T-cell (primary cell): ENCODE measurements at regions not wholly inside any gene's neighbourhood (a gene's known extent, or its start where the extent isn't known, plus 50 kb on each side); places are given as distances from the start of the nearest gene placed in this dataset.

Experiments used
- ATAC-seq, 4 experiments: fragments of 200-7000 bp in 3 of 4; fragments of 150-1000 bp in 1 of 4; cut with Tn5 transposase; replicated peaks in 1 of 4; 1 replicate in 3 of 4; 2 replicates in 1 of 4; pipeline ENCODE4 v1.10.0; 2021; ENCODE audit warnings: moderate library complexity in 3 of 4, mild to moderate bottlenecking in 2 of 4, moderate number of reproducible peaks in 1 of 4
- CTCF ChIA-PET, 2 donors: fragments of 300-600 bp; sonication (Branson Sonifier 250); formaldehyde crosslinking; loops; one replicate each; lab custom pipeline; 2022; ENCODE audit warnings: antibody characterized with exemption in 2 of 2; lab: Charles Lee
- POLR2A ChIA-PET, 2 donors: fragments of 300-600 bp; sonication (Branson Sonifier 250); formaldehyde crosslinking; loops; one replicate each; lab custom pipeline; 2022; ENCODE audit warnings: antibody characterized with exemption in 2 of 2; lab: Charles Lee
- DNase-seq, 35 experiments: peaks; one replicate each; pipeline versions ENCODE4 v3.0.0 to v3.0.0-alpha.2; 2013 to 2023
- H3K27ac ChIP-seq: one replicate; pipeline ENCODE4 v1.5.1; 2013; ENCODE audit warnings: low read length
- H3K27me3 ChIP-seq, 2 experiments: replicated peaks in 1 of 2; 1 replicate in 1 of 2; 2 replicates in 1 of 2; pipeline versions ENCODE4 v1.6.1 to v1.7.0; 2013; ENCODE audit warnings: low read length in 1 of 2, mixed read lengths in 1 of 2; ENCODE audit not compliant: control insufficient read depth in 2 of 2, insufficient read depth in 2 of 2; ENCODE audit errors: extremely low read depth in 1 of 2
- H3K36me3 ChIP-seq, 2 donors: 1 replicate in 1 of 2; 2 replicates in 1 of 2; pipeline versions ENCODE4 v1.6.1 to v1.7.0; 2013; ENCODE audit warnings: low read length in 1 of 2; ENCODE audit not compliant: control insufficient read depth in 2 of 2, insufficient read depth in 1 of 2; ENCODE audit errors: extremely low read depth in 1 of 2
- H3K4me1 ChIP-seq, 2 experiments: 1 replicate in 1 of 2; 2 replicates in 1 of 2; pipeline versions ENCODE4 v1.6.1 to v1.7.0; 2013; ENCODE audit warnings: low read length in 2 of 2, mixed read lengths in 1 of 2; ENCODE audit not compliant: insufficient read depth in 2 of 2, control insufficient read depth in 1 of 2; ENCODE audit errors: extremely low read depth in 1 of 2
- H3K4me3 ChIP-seq, 2 donors: 1 replicate in 1 of 2; 2 replicates in 1 of 2; pipeline versions ENCODE4 v1.5.1 to v1.7.0; 2013; ENCODE audit warnings: mild to moderate bottlenecking in 2 of 2, low read length in 1 of 2, moderate library complexity in 1 of 2; ENCODE audit not compliant: control insufficient read depth in 1 of 2; ENCODE audit errors: extremely low read depth in 1 of 2
- H3K9me3 ChIP-seq: 2 replicates; pipeline ENCODE4 v1.7.0; 2013
- H3K27ac Mint-ChIP-seq, 2 donors: one replicate each; pipeline ENCODE4 v1.8.0; 2020 to 2021; ENCODE audit warnings: mild to moderate bottlenecking in 2 of 2, mixed read lengths in 2 of 2
- H3K27me3 Mint-ChIP-seq, 2 donors: one replicate each; pipeline ENCODE4 v1.8.0; 2021 to 2022; ENCODE audit warnings: mixed read lengths in 2 of 2
- H3K36me3 Mint-ChIP-seq: one replicate; pipeline ENCODE4 v1.8.0; 2021; ENCODE audit warnings: mixed read lengths
- H3K4me1 Mint-ChIP-seq, 3 donors: one replicate each; pipeline ENCODE4 v1.8.0; 2020 to 2022; ENCODE audit warnings: mixed read lengths in 3 of 3, mild to moderate bottlenecking in 1 of 3
- H3K4me3 Mint-ChIP-seq, 3 donors: one replicate each; pipeline ENCODE4 v1.8.0; 2020 to 2022; ENCODE audit warnings: mild to moderate bottlenecking in 3 of 3, mixed read lengths in 3 of 3, moderate library complexity in 3 of 3
- H3K9me3 Mint-ChIP-seq, 3 donors: one replicate each; pipeline ENCODE4 v1.8.0; 2020 to 2022; ENCODE audit warnings: mixed read lengths in 3 of 3
- WGBS: methylation state at CpG from one replicate; pipeline ENCODE4 v1.1.5; 2013; ENCODE audit warnings: missing lambda C conversion rate; ENCODE audit not compliant: insufficient coverage; 5-methylcytosine and 5-hydroxymethylcytosine counted together

GRCh38 chr12:94803939-94804338, 153.6 kb upstream of the TMCC3 start:
- H3K27ac ChIP-seq: no peak overlapping the region
- Mint-ChIP-seq H3K27me3 (peaks cover 4 to 5% of the 10 kb centered on the region in 2 donors), H3K27ac (no peak overlapping the region), H3K4me1 (no peaks in the 10 kb centered on the region), H3K36me3 (no peaks in the 10 kb centered on the region), H3K4me3 (no peak overlapping the region), H3K9me3 (no peaks in the 10 kb centered on the region)
- no peaks in the 10 kb centered on the region for H3K4me1 ChIP-seq
- POLR2A ChIA-PET: no interaction called here
- no peak overlapping the region for H3K4me3 ChIP-seq
- DNase-seq (no peak), ATAC-seq (no peak)
- CTCF ChIA-PET: no interaction called here
- no peaks in the 10 kb centered on the region for H3K9me3 ChIP-seq
- 100% methylated on average over 2 of the region's 4 CpGs for WGBS
- H3K27me3 ChIP-seq: no peaks in the 10 kb centered on the region
- no peaks in the 10 kb centered on the region for H3K36me3 ChIP-seq

- H3K27ac ChIP-seq: no peak overlapping the region
- no peak overlapping the region for H3K4me3 ChIP-seq
- no peaks in the 10 kb centered on the region for H3K9me3 Mint-ChIP-seq
- H3K27me3 Mint-ChIP-seq: peaks cover 0 to 3% of the 10 kb centered on the region in 2 donors
- H3K4me1 Mint-ChIP-seq: no peaks in the 10 kb centered on the region
- H3K4me1 ChIP-seq: no peaks in the 10 kb centered on the region
- POLR2A ChIA-PET: no interaction called here
- no peak for DNase-seq
- no peak overlapping the region for H3K27ac Mint-ChIP-seq
- no peaks in the 10 kb centered on the region for H3K36me3 Mint-ChIP-seq
- ATAC-seq: no peak
- H3K36me3 ChIP-seq: no peaks in the 10 kb centered on the region
- H3K27me3 ChIP-seq: no peaks in the 10 kb centered on the region
- CTCF ChIA-PET: no interaction called here
- no CpG with 5 or more reads among the region's 3 CpGs for WGBS
- no peaks in the 10 kb centered on the region for H3K9me3 ChIP-seq
- no peak overlapping the region for H3K4me3 Mint-ChIP-seq
Observed at GRCh38 chr12:94802796-94803195, 152.4 kb upstream of the TMCC3 start.

GRCh38 chr12:94801745-94802144, 151.4 kb upstream of the TMCC3 start:
- ATAC-seq (no peak), DNase-seq (no peak)
- H3K9me3 ChIP-seq: no peaks in the 10 kb centered on the region
- H3K27me3 Mint-ChIP-seq: peaks cover 0 to 1% of the 10 kb centered on the region in 2 donors
- H3K27me3 ChIP-seq: no peaks in the 10 kb centered on the region
- no peaks in the 10 kb centered on the region for H3K36me3 ChIP-seq
- no peaks in the 10 kb centered on the region for H3K9me3 Mint-ChIP-seq
- no peaks in the 10 kb centered on the region for H3K4me1 Mint-ChIP-seq
- ChIA-PET POLR2A (no interaction called here), CTCF (interaction anchor here in 1 of 2 donors (0.6 kb wide), 1 partner anchor 353 kb away, joined by 3 read pairs; no protein-coding TSS in a partner anchor)
- no peak overlapping the region for H3K27ac ChIP-seq
- WGBS: no CpG with 5 or more reads among the region's 4 CpGs
- no peak overlapping the region for H3K4me3 ChIP-seq
- no peaks in the 10 kb centered on the region for H3K36me3 Mint-ChIP-seq
- no peak overlapping the region for H3K4me3 Mint-ChIP-seq
- no peak overlapping the region for H3K27ac Mint-ChIP-seq
- no peaks in the 10 kb centered on the region for H3K4me1 ChIP-seq

- Mint-ChIP-seq H3K4me1 (peaks cover 3 to 14% (median 11%) of the 10 kb centered on the region in 3 donors), H3K36me3 (no peaks in the 10 kb centered on the region), H3K27ac (no peak overlapping the region), H3K4me3 (no peak overlapping the region), H3K9me3 (no peaks in the 10 kb centered on the region), H3K27me3 (peaks cover 0 to 1% of the 10 kb centered on the region in 2 donors)
- DNase-seq (no peak), ATAC-seq (no peak)
- POLR2A ChIA-PET: no interaction called here
- Histone ChIP-seq H3K9me3 (no peaks in the 10 kb centered on the region), H3K27me3 (no peaks in the 10 kb centered on the region), H3K4me1 (peaks cover 5 to 17% of the 10 kb centered on the region in 2 experiments), H3K27ac (no peak overlapping the region), H3K4me3 (no peak overlapping the region), H3K36me3 (no peaks in the 10 kb centered on the region)
- no CpG with 5 or more reads among the region's 2 CpGs for WGBS
- CTCF ChIA-PET: interaction anchor here in 1 of 2 donors (0.6 kb wide), 1 partner anchor 437 kb away, joined by 3 read pairs; no protein-coding TSS in a partner anchor
Observed at GRCh38 chr12:94799136-94799535, 148.8 kb upstream of the TMCC3 start.

GRCh38 chr12:94798113-94798512, 147.8 kb upstream of the TMCC3 start:
- Mint-ChIP-seq H3K36me3 (no peaks in the 10 kb centered on the region), H3K27ac (no peak overlapping the region), H3K4me1 (peaks cover 7 to 24% (median 15%) of the 10 kb centered on the region in 3 donors), H3K4me3 (no peak overlapping the region), H3K27me3 (peaks cover 0 to 1% of the 10 kb centered on the region in 2 donors), H3K9me3 (no peaks in the 10 kb centered on the region)
- ChIA-PET POLR2A (no interaction called here), CTCF (no interaction called here)
- WGBS: no CpG with 5 or more reads among the region's 1 CpG
- no peaks in the 10 kb centered on the region for H3K27me3 ChIP-seq
- H3K36me3 ChIP-seq: no peaks in the 10 kb centered on the region
- ATAC-seq (no peak), DNase-seq (no peak)
- no peaks in the 10 kb centered on the region for H3K9me3 ChIP-seq
- H3K27ac ChIP-seq: no peak overlapping the region
- no peak overlapping the region for H3K4me3 ChIP-seq
- H3K4me1 ChIP-seq: peaks cover 5 to 21% of the 10 kb centered on the region in 2 experiments

GRCh38 chr12:94795520-94795919, 145.2 kb upstream of the TMCC3 start:
- 91% methylated on average over 9 of the region's 9 CpGs for WGBS

GRCh38 chr12:94795044-94795443, 144.7 kb upstream of the TMCC3 start:
- Mint-ChIP-seq H3K36me3 (no peaks in the 10 kb centered on the region), H3K4me3 (no peak overlapping the region), H3K4me1 (peaks cover 7 to 31% (median 17%) of the 10 kb centered on the region in 3 donors), H3K27me3 (peaks cover 1 to 3% of the 10 kb centered on the region in 2 donors), H3K9me3 (no peaks in the 10 kb centered on the region), H3K27ac (no peak overlapping the region)
- no CpG with 5 or more reads among the region's 4 CpGs for WGBS
- ChIA-PET CTCF (no interaction called here), POLR2A (no interaction called here)
- ATAC-seq (peak in 2 of 4 experiments; percentile 13 to 27), DNase-seq (no peak)
- H3K27me3 ChIP-seq: no peaks in the 10 kb centered on the region
- H3K27ac ChIP-seq: no peak overlapping the region
- no peaks in the 10 kb centered on the region for H3K36me3 ChIP-seq
- no peaks in the 10 kb centered on the region for H3K9me3 ChIP-seq
- H3K4me3 ChIP-seq: no peak overlapping the region
- peaks cover 5 to 23% of the 10 kb centered on the region in 2 experiments for H3K4me1 ChIP-seq

More at GRCh38 chr12:94795520-94795919, 145.2 kb upstream of the TMCC3 start:
- ChIA-PET POLR2A (no interaction called here), CTCF (no interaction called here)
- Mint-ChIP-seq H3K4me1 (peaks cover 7 to 31% (median 17%) of the 10 kb centered on the region in 3 donors), H3K9me3 (no peaks in the 10 kb centered on the region), H3K36me3 (no peaks in the 10 kb centered on the region), H3K4me3 (no peak overlapping the region), H3K27ac (no peak overlapping the region), H3K27me3 (peaks cover 1% of the 10 kb centered on the region in 2 donors)
- H3K4me3 ChIP-seq: no peak overlapping the region
- H3K9me3 ChIP-seq: no peaks in the 10 kb centered on the region
- ATAC-seq (no peak), DNase-seq (no peak)
- H3K36me3 ChIP-seq: no peaks in the 10 kb centered on the region
- H3K27me3 ChIP-seq: no peaks in the 10 kb centered on the region
- peaks cover 5 to 23% of the 10 kb centered on the region in 2 experiments for H3K4me1 ChIP-seq
- no peak overlapping the region for H3K27ac ChIP-seq
